22Rv1 (cell line): ENCODE measurements at regions not wholly inside any gene's neighbourhood (a gene's known extent, or its start where the extent isn't known, plus 50 kb on each side); places are given as distances from the start of the nearest gene placed in this dataset.

Source experiments
- ZFX ChIP-seq: fragments of 450-650 bp; IDR thresholded peaks from 2 replicates; pipeline ENCODE4 v1.6.1; 2017; ENCODE audit warnings: antibody characterized with exemption, borderline replicate concordance
- TF ChIP-seq, protein P1 (sequence below): fragments of 450-650 bp; IDR thresholded peaks from 2 replicates; pipeline ENCODE4 v1.5.1; 2017; ENCODE audit warnings: mild to moderate bottlenecking

- TF ChIP-seq, protein P1, sequence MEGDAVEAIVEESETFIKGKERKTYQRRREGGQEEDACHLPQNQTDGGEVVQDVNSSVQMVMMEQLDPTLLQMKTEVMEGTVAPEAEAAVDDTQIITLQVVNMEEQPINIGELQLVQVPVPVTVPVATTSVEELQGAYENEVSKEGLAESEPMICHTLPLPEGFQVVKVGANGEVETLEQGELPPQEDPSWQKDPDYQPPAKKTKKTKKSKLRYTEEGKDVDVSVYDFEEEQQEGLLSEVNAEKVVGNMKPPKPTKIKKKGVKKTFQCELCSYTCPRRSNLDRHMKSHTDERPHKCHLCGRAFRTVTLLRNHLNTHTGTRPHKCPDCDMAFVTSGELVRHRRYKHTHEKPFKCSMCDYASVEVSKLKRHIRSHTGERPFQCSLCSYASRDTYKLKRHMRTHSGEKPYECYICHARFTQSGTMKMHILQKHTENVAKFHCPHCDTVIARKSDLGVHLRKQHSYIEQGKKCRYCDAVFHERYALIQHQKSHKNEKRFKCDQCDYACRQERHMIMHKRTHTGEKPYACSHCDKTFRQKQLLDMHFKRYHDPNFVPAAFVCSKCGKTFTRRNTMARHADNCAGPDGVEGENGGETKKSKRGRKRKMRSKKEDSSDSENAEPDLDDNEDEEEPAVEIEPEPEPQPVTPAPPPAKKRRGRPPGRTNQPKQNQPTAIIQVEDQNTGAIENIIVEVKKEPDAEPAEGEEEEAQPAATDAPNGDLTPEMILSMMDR, result peak; percentile 62
- TF ChIP-seq ZFX, result no peak
Observed at GRCh38 chr12:92574051-92574783, 128.6 kb upstream of the PLEKHG7 start.
